HCT116 (cell line): ENCODE measurements at regions not wholly inside any gene's neighbourhood (a gene's known extent, or its start where the extent isn't known, plus 50 kb on each side); places are given as distances from the start of the nearest gene placed in this dataset.

Experiments used
- ATAC-seq: fragments of 200-7000 bp; cut with Tn5 transposase; 2 replicates; pipeline ENCODE4 v1.9.1; 2020; ENCODE audit warnings: mild to moderate bottlenecking, moderate library complexity
- BruUV-seq: library from RNA; stranded (reverse); fragments of 400-500 nt; replicated peaks from 2 replicates; lab custom pipeline; 2021; lab: Mats Ljungman, UMichigan
- CTCF ChIA-PET: fragments of 300-600 bp; sonication (Branson Sonifier 250); formaldehyde crosslinking; loops from one replicate; lab custom pipeline; 2021; ENCODE audit warnings: antibody characterized with exemption; lab: Charles Lee
- POLR2A ChIA-PET: fragments of 300-600, 350-600 bp; sonication (Branson Sonifier 250); formaldehyde crosslinking; loops from one replicate; lab custom pipeline; 2021; ENCODE audit warnings: antibody characterized with exemption; lab: Charles Lee
- RAD21 ChIA-PET, 2 experiments: fragments of 300-600 bp; sonication (Branson Sonifier 250); formaldehyde crosslinking; loops; one replicate each; lab custom pipeline; 2023; ENCODE audit warnings: low total read pairs in 2 of 2; ENCODE audit not compliant: uncharacterized antibody in 2 of 2, unreplicated experiment in 2 of 2, low non-redundant PET in 1 of 2; lab: Charles Lee
- DNase-seq: peaks from one replicate; pipeline ENCODE4 v3.0.0-alpha.2; 2010; ENCODE audit warnings: low read depth, low spot score
- H2AFZ ChIP-seq: fragments of 200-600 bp; shearing (Covaris generic), sonication (generic); 2 replicates; pipeline ENCODE4 v1.6.1; 2017; ENCODE audit warnings: low read depth, mixed run types, mixed read lengths, antibody characterized with exemption, low read length; ENCODE audit not compliant: poor library complexity, severe bottlenecking
- H3K27ac ChIP-seq: 2 replicates; pipeline ENCODE4 v1.5.1; 2012; ENCODE audit warnings: low read depth, low read length
- H3K27me3 ChIP-seq: fragments of 200-600 bp; sonication (generic); 2 replicates; pipeline ENCODE4 v1.6.1; 2016; ENCODE audit warnings: mixed run types, low read length, mixed read lengths; ENCODE audit not compliant: insufficient read depth
- H3K36me3 ChIP-seq, 2 experiments: fragments of 200-500 bp in 1 of 2; fragments of 200-600 bp in 1 of 2; sonication (Bioruptor generic) in 1 of 2; sonication (generic) in 1 of 2; 2 replicates each; pipeline versions ENCODE4 v1.5.1 to v1.6.1; 2014 to 2016; ENCODE audit warnings: low read length in 2 of 2, inconsistent platforms in 1 of 2, mixed read lengths in 1 of 2, mixed run types in 1 of 2; ENCODE audit not compliant: insufficient read depth in 2 of 2, control insufficient read depth in 1 of 2
- H3K4me1 ChIP-seq, 2 experiments: fragments of 200-600 bp in 1 of 2; sonication (generic) in 1 of 2; 2 replicates each; pipeline versions ENCODE4 v1.5.1 to v1.6.1; 2012 to 2017; ENCODE audit warnings: low read length in 2 of 2, inconsistent platforms in 1 of 2, mild to moderate bottlenecking in 1 of 2, mixed read lengths in 1 of 2, mixed run types in 1 of 2, moderate library complexity in 1 of 2; ENCODE audit not compliant: insufficient read depth in 2 of 2, control insufficient read depth in 1 of 2
- H3K4me2 ChIP-seq: fragments of 200-600 bp; sonication (generic); 2 replicates; pipeline ENCODE4 v1.6.1; 2017; ENCODE audit warnings: mixed run types, low read length, mixed read lengths
- H3K4me3 ChIP-seq, 2 experiments: fragments of 200-600 bp in 1 of 2; sonication (generic) in 1 of 2; replicated peaks in 1 of 2; 2 replicates each; pipeline ENCODE4 v1.5.1; 2011 to 2016; ENCODE audit warnings: low read length in 2 of 2, control low read depth in 1 of 2, low read depth in 1 of 2, mild to moderate bottlenecking in 1 of 2, mixed read lengths in 1 of 2, mixed run types in 1 of 2
- H3K79me2 ChIP-seq: fragments of 200-600 bp; sonication (generic); 2 replicates; pipeline ENCODE4 v1.6.1; 2017; ENCODE audit warnings: mild to moderate bottlenecking, mixed run types, low read length, moderate library complexity, mixed read lengths; ENCODE audit not compliant: insufficient read depth
- H3K9ac ChIP-seq: fragments of 200-600 bp; sonication (generic); 2 replicates; pipeline ENCODE4 v1.6.1; 2016; ENCODE audit warnings: low read length, mixed read lengths
- H3K9me2 ChIP-seq: fragments of 200-600 bp; sonication (generic), shearing (Covaris generic); 2 replicates; pipeline ENCODE4 v1.6.1; 2017; ENCODE audit warnings: mixed run types, mild to moderate bottlenecking, moderate library complexity; ENCODE audit not compliant: insufficient read depth
- H3K9me3 ChIP-seq, 2 experiments: fragments of 200-500 bp in 1 of 2; fragments of 200-600 bp in 1 of 2; sonication (Bioruptor generic) in 1 of 2; sonication (generic) in 1 of 2; 2 replicates each; pipeline ENCODE4 v1.6.1; 2014 to 2017; ENCODE audit warnings: low read length in 2 of 2, mixed read lengths in 2 of 2, inconsistent platforms in 1 of 2, low read depth in 1 of 2, mild to moderate bottlenecking in 1 of 2, mixed run types in 1 of 2, moderate library complexity in 1 of 2; ENCODE audit not compliant: control insufficient read depth in 1 of 2, insufficient read depth in 1 of 2
- H4K20me1 ChIP-seq: fragments of 200-600 bp; sonication (generic), shearing (Covaris generic); 2 replicates; pipeline ENCODE4 v1.6.1; 2017; ENCODE audit warnings: mixed run types, mild to moderate bottlenecking, moderate library complexity; ENCODE audit not compliant: insufficient read depth
- CBX3 ChIP-seq: IDR thresholded peaks from 2 replicates; pipeline ENCODE4 v1.6.1; 2012; ENCODE audit warnings: low read depth
- CTCF ChIP-seq, 3 experiments: fragments of 200-600 bp in 1 of 3; sonication (generic) in 1 of 3; IDR thresholded peaks in 2 of 3; conservative IDR thresholded peaks in 1 of 3; 2 replicates each; pipeline ENCODE4 v1.5.1; 2012 to 2017; ENCODE audit warnings: low read depth in 2 of 3, low read length in 2 of 3, antibody characterized with exemption in 1 of 3, borderline replicate concordance in 1 of 3, control low read depth in 1 of 3, mild to moderate bottlenecking in 1 of 3, mixed read lengths in 1 of 3, mixed run types in 1 of 3, moderate library complexity in 1 of 3; ENCODE audit not compliant: insufficient read depth in 1 of 3
- EGR1 ChIP-seq: IDR thresholded peaks from 2 replicates; pipeline ENCODE4 v1.6.1; 2012; ENCODE audit warnings: low read depth
- MAX ChIP-seq: IDR thresholded peaks from 2 replicates; pipeline ENCODE4 v1.6.1; 2012
- POLR2A ChIP-seq: IDR thresholded peaks from 2 replicates; pipeline ENCODE4 v1.7.0; 2011; ENCODE audit warnings: borderline replicate concordance; ENCODE audit not compliant: insufficient read depth, insufficient read length; ENCODE audit errors: extremely low read depth
- SRF ChIP-seq: IDR thresholded peaks from 2 replicates; pipeline ENCODE4 v1.6.1; 2012; ENCODE audit warnings: low read depth
- TCF7L2 ChIP-seq: IDR thresholded peaks from 2 replicates; pipeline ENCODE4 v1.7.0; 2011; ENCODE audit warnings: borderline replicate concordance, inconsistent platforms; ENCODE audit not compliant: insufficient read depth, insufficient read length; ENCODE audit errors: extremely low read depth
- ZFX ChIP-seq: fragments of 450-650 bp; IDR thresholded peaks from 2 replicates; pipeline ENCODE4 v1.6.1; 2017
- intact Hi-C: fragments of 100-400 bp; cut with micrococcal nuclease; formaldehyde crosslinking; loops from 2 replicates; pipeline ENCODE4 v1.10.0; 2022
- TF ChIP-seq, protein P1 (sequence below): IDR thresholded peaks from 2 replicates; pipeline ENCODE4 v1.6.1; 2012; ENCODE audit warnings: low read depth
- TF ChIP-seq, protein P2 (sequence below): IDR thresholded peaks from 2 replicates; pipeline ENCODE4 v1.6.1; 2011; ENCODE audit warnings: mild to moderate bottlenecking, low read length, moderate library complexity; ENCODE audit not compliant: insufficient replicate concordance; ENCODE audit errors: extremely low read depth

DNA sequence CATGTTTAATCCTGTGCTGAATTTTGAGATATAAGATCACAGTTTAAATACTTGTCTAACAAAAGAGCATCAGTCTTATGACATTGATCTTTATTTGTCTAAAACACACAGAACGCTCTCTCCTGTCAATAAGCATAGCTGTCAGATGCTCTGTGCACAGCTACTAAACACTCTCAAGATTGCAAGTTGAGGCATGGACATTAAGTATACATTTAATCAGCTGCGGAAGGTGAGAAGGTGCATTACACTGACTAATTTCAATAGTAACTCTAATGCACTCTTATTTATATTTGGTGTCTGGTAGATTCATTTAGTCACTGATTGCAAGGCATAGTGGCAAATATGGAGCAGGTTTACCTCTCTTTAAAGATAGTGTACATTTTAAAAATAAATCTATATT, 580.3 kb upstream of the NRP1 start:
- Histone ChIP-seq H3K4me2 (no peak overlapping the region), H3K36me3 (no peaks in the 10 kb centered on the region), H3K4me3 (no peak overlapping the region), H3K79me2 (no peaks in the 10 kb centered on the region), H2AFZ (no peak overlapping the region), H3K4me1 (no peaks in the 10 kb centered on the region), H3K27me3 (0 out of 2 replicates have a peak, but pooled peaks cover 3% of the 10 kb centered on the region), H4K20me1 (no peaks in the 10 kb centered on the region), H3K9me2 (no peaks in the 10 kb centered on the region), H3K27ac (no peak overlapping the region), H3K9ac (no peak overlapping the region), H3K9me3 (no peaks in the 10 kb centered on the region)
- TF ChIP-seq CBX3 (no peak), EGR1 (no peak), POLR2A (no peak), MAX (no peak), SRF (no peak), ZFX (no peak)
- TF ChIP-seq, protein P1, sequence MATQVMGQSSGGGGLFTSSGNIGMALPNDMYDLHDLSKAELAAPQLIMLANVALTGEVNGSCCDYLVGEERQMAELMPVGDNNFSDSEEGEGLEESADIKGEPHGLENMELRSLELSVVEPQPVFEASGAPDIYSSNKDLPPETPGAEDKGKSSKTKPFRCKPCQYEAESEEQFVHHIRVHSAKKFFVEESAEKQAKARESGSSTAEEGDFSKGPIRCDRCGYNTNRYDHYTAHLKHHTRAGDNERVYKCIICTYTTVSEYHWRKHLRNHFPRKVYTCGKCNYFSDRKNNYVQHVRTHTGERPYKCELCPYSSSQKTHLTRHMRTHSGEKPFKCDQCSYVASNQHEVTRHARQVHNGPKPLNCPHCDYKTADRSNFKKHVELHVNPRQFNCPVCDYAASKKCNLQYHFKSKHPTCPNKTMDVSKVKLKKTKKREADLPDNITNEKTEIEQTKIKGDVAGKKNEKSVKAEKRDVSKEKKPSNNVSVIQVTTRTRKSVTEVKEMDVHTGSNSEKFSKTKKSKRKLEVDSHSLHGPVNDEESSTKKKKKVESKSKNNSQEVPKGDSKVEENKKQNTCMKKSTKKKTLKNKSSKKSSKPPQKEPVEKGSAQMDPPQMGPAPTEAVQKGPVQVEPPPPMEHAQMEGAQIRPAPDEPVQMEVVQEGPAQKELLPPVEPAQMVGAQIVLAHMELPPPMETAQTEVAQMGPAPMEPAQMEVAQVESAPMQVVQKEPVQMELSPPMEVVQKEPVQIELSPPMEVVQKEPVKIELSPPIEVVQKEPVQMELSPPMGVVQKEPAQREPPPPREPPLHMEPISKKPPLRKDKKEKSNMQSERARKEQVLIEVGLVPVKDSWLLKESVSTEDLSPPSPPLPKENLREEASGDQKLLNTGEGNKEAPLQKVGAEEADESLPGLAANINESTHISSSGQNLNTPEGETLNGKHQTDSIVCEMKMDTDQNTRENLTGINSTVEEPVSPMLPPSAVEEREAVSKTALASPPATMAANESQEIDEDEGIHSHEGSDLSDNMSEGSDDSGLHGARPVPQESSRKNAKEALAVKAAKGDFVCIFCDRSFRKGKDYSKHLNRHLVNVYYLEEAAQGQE = no peak
- ChIA-PET POLR2A (no interaction called here), RAD21 (no interaction called here), CTCF (no interaction called here)
- intact Hi-C loops = no loop called here
- no peak for DNase-seq
- BruUV-seq = no TSS peak
- ATAC-seq = no peak

- Histone ChIP-seq H3K4me2 (no peak overlapping the region), H3K4me3 (no peak overlapping the region), H2AFZ (no peak overlapping the region), H3K79me2 (no peaks in the 10 kb centered on the region), H3K36me3 (no peaks in the 10 kb centered on the region), H3K4me1 (no peaks in the 10 kb centered on the region), H4K20me1 (no peaks in the 10 kb centered on the region), H3K9me3 (no peaks in the 10 kb centered on the region), H3K9me2 (no peaks in the 10 kb centered on the region), H3K27ac (no peak overlapping the region), H3K27me3 (0 out of 2 replicates have a peak, but pooled peaks cover 3% of the 10 kb centered on the region), H3K9ac (no peak overlapping the region)
- RAD21 ChIA-PET = no interaction called here
- ATAC-seq = no peak
- DNase-seq = no peak
- BruUV-seq = no TSS peak
- intact Hi-C loops = no loop called here
- POLR2A ChIA-PET = no interaction called here
- CTCF ChIA-PET = no interaction called here
- TF ChIP-seq TCF7L2 (no peak), CTCF (IDR thresholded peaks at IDR 0.05 in 2 of 3, conservative IDR thresholded peaks at IDR 0.05 in 1 of 3; ENCODE audit: borderline replicate concordance in 1 of 3, insufficient read depth in 1 of 3, low read depth in 2 of 3, low read length in 2 of 3) (no peak)
- TF ChIP-seq, protein P2, sequence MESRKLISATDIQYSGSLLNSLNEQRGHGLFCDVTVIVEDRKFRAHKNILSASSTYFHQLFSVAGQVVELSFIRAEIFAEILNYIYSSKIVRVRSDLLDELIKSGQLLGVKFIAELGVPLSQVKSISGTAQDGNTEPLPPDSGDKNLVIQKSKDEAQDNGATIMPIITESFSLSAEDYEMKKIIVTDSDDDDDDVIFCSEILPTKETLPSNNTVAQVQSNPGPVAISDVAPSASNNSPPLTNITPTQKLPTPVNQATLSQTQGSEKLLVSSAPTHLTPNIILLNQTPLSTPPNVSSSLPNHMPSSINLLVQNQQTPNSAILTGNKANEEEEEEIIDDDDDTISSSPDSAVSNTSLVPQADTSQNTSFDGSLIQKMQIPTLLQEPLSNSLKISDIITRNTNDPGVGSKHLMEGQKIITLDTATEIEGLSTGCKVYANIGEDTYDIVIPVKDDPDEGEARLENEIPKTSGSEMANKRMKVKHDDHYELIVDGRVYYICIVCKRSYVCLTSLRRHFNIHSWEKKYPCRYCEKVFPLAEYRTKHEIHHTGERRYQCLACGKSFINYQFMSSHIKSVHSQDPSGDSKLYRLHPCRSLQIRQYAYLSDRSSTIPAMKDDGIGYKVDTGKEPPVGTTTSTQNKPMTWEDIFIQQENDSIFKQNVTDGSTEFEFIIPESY = no peak
These were observed 578.7 kb upstream of the NRP1 start for GRCh38 chr10:33913194-33913593.
